ENCODE measurements at regions not wholly inside any gene's neighbourhood (a gene's known extent, or its start where the extent isn't known, plus 50 kb on each side); places are given as distances from the start of the nearest gene placed in this dataset.
"Not testable (repeated sequence)": the region's sequence is repeated elsewhere in the genome, so short reads cannot be mapped to it uniquely, and the experiment has no call there.

DNA sequence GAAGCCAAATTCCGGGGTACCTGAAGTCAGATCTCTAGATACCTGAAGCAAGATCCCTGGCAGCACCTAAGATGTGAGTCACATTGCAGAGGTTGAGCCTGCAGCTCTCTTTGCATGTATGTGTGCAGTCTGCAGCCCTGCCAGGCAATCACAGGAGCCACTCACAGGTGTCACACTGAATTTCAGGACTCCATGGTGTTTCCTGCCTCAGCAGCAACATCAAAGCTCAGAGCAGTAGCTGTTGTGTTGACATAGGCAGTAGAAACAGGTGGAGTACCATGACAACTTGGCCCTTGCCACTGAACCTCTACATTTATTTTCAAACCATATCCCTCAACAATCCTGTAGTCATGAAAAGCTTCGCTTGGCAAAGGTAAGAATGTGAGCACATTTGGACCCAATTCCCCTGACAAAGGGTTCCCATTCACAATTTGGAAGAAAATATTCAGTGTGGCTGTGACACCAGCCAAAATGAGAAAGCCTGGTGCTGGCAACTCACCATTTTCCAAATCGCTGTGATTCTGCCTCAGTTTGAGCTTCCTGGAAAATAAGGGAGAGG is 419.8 kb upstream of the NFIA start:
- no peaks in the 10 kb centered on the region for H3K27me3 ChIP-seq (ENCODE audit: low read depth)
- TF ChIP-seq, protein P1, sequence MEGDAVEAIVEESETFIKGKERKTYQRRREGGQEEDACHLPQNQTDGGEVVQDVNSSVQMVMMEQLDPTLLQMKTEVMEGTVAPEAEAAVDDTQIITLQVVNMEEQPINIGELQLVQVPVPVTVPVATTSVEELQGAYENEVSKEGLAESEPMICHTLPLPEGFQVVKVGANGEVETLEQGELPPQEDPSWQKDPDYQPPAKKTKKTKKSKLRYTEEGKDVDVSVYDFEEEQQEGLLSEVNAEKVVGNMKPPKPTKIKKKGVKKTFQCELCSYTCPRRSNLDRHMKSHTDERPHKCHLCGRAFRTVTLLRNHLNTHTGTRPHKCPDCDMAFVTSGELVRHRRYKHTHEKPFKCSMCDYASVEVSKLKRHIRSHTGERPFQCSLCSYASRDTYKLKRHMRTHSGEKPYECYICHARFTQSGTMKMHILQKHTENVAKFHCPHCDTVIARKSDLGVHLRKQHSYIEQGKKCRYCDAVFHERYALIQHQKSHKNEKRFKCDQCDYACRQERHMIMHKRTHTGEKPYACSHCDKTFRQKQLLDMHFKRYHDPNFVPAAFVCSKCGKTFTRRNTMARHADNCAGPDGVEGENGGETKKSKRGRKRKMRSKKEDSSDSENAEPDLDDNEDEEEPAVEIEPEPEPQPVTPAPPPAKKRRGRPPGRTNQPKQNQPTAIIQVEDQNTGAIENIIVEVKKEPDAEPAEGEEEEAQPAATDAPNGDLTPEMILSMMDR (IDR thresholded peaks at IDR 0.05), result no peak
- H3K27ac ChIP-seq, result no peak overlapping the region
- H3K4me3 ChIP-seq, result no peak overlapping the region
- intact Hi-C loops (cut with DNase I), result no loop called here
- H3K36me3 ChIP-seq, result no peaks in the 10 kb centered on the region
- no peaks in the 10 kb centered on the region for H3K4me1 ChIP-seq
- H3K9me3 ChIP-seq, result no peaks in the 10 kb centered on the region
- ATAC-seq, result no peak
- no peak for DNase-seq

DNA sequence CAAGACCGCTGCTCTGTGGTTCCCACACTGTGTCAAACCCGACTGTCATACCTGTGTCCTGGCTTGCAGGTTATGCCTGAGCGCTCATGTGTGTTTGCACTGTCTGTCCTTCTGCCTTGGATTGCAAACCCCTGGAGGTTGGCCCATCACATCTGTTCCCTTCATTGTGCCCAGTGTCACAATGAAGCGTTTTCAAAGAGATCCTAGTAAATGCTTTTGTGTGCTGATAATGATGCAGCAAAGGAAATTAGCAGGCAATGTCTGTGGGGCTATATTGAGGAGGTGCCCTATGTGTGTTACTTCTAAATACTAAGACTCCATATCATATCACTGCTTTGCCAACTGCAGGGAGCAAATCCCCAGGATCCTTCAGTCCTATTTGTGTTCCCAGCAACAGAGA is 424.4 kb upstream of the NFIA start:
- no peaks in the 10 kb centered on the region for H3K4me1 ChIP-seq
- DNase-seq (no peak), ATAC-seq (no peak)
- H3K27ac ChIP-seq, result no peak overlapping the region
- no peak overlapping the region for H3K4me3 ChIP-seq
- no peaks in the 10 kb centered on the region for H3K9me3 ChIP-seq
- no peaks in the 10 kb centered on the region for H3K27me3 ChIP-seq (ENCODE audit: low read depth)
- intact Hi-C loops (cut with DNase I), result no loop called here
- no peaks in the 10 kb centered on the region for H3K36me3 ChIP-seq
- TF ChIP-seq, protein P1 (IDR thresholded peaks at IDR 0.05), result no peak

DNA sequence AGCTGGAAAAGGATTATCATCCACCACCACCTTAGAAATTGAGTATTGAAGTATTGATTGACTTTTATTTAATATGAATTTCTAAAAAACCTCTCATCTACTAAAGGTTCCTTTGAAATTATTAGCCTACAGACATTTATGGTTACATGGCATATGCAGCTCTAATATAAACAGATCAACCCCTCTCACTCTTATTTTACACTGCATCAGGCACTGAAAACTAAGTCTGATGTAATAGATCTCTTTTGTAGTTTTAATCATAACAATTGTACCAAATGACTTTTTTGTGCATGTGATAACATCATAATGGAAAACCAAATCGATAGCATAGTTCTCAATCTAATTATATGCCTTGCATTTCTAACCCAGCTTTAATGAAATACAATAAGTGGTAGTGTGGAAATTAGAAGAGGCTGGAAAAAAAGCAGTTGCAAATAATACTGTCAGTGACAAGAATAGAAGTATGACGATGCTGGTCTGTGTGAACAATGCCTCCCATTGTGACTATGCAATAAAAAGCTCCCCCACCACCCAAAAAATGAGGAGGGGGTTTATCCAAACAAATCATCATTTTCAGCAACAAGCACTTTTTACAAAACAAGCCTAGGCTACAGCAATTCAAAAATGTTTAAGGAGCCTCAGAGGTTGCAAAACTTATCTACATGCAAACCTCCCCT is 426.5 kb upstream of the NFIA start:
- Histone ChIP-seq H3K4me1 (no peaks in the 10 kb centered on the region), H3K4me3 (no peak overlapping the region), H3K27me3 (ENCODE audit: low read depth) (no peaks in the 10 kb centered on the region), H3K36me3 (no peaks in the 10 kb centered on the region), H3K27ac (no peak overlapping the region), H3K9me3 (no peaks in the 10 kb centered on the region)
- DNase-seq (no peak), ATAC-seq (no peak)
- intact Hi-C loops (cut with DNase I), result no loop called here
- TF ChIP-seq, protein P1 (IDR thresholded peaks at IDR 0.05), result no peak

DNA sequence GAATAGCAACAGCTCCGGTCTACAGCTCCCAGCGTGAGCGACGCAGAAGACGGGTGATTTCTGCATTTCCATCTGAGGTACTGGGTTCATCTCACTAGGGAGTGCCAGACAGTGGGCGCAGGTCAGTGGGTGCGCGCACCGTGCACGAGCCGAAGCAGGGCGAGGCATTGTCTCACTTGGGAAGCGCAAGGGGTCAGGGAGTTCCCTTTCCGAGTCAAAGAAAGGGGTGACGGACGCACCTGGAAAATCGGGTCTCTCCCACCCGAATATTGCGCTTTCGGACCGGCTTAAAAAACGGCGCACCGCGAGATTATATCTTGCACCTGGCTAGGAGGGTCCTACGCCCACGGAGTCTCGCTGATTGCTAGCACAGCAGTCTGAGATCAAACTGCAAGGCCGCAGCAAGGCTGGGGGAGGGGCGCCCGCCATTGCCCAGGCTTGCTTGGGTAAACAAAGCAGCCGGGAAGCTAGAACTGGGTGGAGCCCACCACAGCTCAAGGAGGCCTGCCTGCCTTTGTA is 442.3 kb upstream of the NFIA start:
- H3K4me3 ChIP-seq; H3K9me3 ChIP-seq; DNase-seq; ATAC-seq; H3K27me3 ChIP-seq (ENCODE audit: low read depth); H3K36me3 ChIP-seq; intact Hi-C loops (cut with DNase I); H3K4me1 ChIP-seq; H3K27ac ChIP-seq: not testable (repeated sequence)

DNA sequence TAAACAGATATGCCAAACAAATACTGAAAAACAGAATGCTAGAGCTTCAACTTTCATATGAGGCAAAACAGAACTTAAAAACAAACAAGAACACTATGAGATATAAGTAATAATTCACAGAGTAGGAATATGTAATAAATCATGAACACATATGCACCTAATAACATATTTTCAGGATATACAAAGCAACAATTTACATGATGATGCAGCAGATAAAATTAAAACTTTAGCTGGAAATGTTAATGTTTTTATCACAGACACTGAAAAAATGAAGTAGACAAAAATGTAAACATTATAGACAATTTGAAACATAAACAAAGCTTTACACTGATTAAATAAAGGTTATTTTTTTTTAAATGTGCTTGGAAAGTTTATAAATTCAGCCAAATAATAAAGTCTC is 443.1 kb upstream of the NFIA start:
- no peak for ATAC-seq
- intact Hi-C loops (cut with DNase I), result no loop called here
- Histone ChIP-seq H3K9me3 (no peaks in the 10 kb centered on the region), H3K36me3 (no peaks in the 10 kb centered on the region), H3K27me3 (ENCODE audit: low read depth) (no peaks in the 10 kb centered on the region), H3K4me1 (no peaks in the 10 kb centered on the region), H3K27ac (no peak overlapping the region), H3K4me3 (no peak overlapping the region)
- TF ChIP-seq, protein P1 (IDR thresholded peaks at IDR 0.05), result no peak
- no peak for DNase-seq

DNA sequence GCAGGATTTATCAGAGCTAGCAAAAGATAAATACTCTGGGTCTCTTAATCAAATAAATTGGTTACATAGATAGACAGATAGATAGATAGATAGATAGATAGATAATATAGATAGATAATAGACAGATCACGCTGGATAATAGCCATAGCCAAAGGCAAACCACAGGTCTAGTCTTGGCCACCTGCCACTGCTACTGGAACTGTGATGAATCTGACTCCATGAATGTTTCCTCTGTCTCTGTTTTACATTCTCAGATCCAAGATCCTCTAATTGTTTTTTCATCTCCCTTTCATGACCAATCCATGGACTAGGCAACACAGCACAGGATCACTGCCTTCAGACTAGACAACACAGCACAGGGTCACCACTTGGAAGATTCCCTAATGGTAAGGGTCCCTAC is 444.7 kb upstream of the NFIA start:
- Histone ChIP-seq H3K27me3 (ENCODE audit: low read depth) (no peaks in the 10 kb centered on the region), H3K9me3 (no peaks in the 10 kb centered on the region), H3K4me3 (no peak overlapping the region), H3K36me3 (no peaks in the 10 kb centered on the region), H3K27ac (no peak overlapping the region), H3K4me1 (no peaks in the 10 kb centered on the region)
- ATAC-seq (no peak), DNase-seq (no peak)
- TF ChIP-seq, protein P1 (IDR thresholded peaks at IDR 0.05), result no peak
- intact Hi-C loops (cut with DNase I), result no loop called here
